ENCODE measurements at regions not wholly inside any gene's neighbourhood (a gene's known extent, or its start where the extent isn't known, plus 50 kb on each side); places are given as distances from the start of the nearest gene placed in this dataset.

DNA sequence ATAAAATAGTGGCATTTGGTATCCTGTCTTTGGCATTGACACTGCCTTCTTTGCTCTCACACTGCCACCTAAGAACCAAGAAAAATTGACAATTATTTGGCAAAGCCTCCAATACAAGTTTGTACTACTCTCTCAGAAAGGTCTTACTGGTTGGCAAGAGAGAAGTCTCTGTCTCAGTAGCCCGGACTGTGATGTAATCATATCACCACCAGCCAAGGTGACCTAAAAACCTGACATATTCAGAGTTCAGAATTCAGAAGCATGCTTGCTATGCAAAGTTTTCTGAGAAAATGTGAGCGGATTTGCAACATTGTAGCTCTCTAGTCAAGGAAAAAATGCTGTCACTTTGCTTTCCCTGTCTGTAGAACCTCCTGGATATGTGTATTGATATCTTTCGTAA lies 196.0 kb downstream of the CDH7 start:
- DNase-seq (ENCODE audit: low spot score) = no peak
- intact Hi-C loops (cut with DNase I) = no loop called here

DNA sequence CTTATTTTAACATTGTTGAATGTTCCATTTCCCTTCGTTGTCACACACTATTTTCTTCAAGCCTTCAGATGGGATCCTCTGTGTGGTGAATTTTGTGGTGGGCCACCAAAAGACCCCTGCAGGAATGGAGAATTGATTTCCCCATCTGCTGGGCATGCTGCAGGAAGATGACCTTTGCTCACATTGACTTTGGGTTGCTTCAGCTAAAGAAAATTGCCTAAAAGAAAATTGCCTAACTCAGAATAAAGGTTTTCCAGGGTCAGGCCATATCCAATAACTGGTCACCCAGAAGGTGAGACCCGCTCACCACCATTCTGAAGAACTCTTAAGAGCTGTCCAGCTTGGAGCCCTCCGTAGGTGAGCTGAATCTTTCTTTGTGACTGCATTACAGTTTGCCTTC lies 192.5 kb downstream of the CDH7 start:
- DNase-seq (ENCODE audit: low spot score) = no peak
- intact Hi-C loops (cut with DNase I) = no loop called here

DNA sequence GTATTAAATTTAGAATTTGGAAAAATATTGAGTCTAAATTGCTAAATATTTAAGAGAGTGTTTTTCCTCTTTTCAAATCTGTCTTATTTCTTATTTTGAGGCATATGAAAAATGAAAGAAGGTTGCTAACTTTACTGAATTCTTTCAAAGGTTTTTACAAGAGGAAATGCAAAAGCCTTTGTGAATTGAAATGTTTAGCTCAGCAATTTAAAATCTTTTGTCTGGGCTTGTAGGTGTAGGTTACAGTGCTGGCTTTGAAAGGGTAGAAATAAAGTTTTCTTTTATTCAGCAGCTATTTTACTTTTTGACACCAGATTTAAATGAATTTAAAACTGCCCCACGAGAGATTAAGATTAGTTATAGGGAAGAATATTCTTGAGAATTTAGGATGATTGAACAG lies 192.0 kb downstream of the CDH7 start:
- DNase-seq (ENCODE audit: low spot score) = no peak
- intact Hi-C loops (cut with DNase I) = no loop called here

DNA sequence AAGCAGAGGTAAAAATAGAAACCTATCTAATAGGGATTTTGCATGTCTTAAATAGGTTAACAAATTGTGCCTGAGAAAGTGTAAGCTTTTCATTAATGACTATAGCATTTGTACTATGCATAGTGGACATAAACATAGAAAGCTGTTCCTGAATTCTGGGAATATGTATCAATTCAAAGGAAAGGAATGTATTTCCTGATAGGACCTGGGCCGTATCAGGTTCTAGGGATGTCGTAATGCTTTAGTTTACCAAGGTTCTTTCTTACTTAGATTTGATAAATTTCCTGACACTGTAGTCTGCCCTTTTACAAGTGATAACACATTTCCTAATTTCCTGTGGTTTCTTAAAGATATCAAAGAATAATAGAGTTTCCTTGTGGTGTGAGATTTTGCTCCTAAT lies 191.3 kb downstream of the CDH7 start:
- DNase-seq (ENCODE audit: low spot score) = no peak
- intact Hi-C loops (cut with DNase I) = no loop called here

DNA sequence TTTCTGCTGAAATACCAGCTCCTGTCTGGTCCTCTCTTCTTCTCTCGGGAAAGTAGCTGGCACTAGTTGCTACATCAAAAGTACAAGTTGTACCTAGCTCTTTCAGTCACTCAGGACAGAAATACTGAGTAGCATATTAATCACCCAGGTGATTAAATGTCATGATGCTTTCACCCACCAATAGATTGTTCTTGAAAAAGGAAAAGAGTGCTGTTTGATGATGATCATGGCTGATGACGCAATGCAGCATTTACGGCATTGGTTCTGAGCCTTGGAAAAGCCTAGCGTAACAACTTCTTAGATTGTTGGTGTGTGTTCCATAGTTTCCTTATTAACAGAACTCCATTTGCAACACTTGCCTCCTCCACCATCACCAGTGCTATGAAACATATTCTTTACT lies 190.7 kb downstream of the CDH7 start:
- intact Hi-C loops (cut with DNase I) = no loop called here
- DNase-seq (ENCODE audit: low spot score) = no peak
